Trophoblast cell (in vitro differentiated cells and primary cell): ENCODE measurements at regions not wholly inside any gene's neighbourhood (a gene's known extent, or its start where the extent isn't known, plus 50 kb on each side); places are given as distances from the start of the nearest gene placed in this dataset.
"Not testable (repeated sequence)": the region's sequence is repeated elsewhere in the genome, so short reads cannot be mapped to it uniquely, and the experiment has no call there.

ENCODE experiments used
- DNase-seq, 2 donors: peaks; one replicate each; pipeline ENCODE4 v3.0.0-alpha.2; 2016
- H2AFZ ChIP-seq: 2 replicates; pipeline ENCODE4 v1.6.1; 2013; ENCODE audit warnings: low read length, moderate library complexity, mild to moderate bottlenecking; ENCODE audit not compliant: insufficient read depth, poor library complexity
- H2AK5ac ChIP-seq: 2 replicates; pipeline ENCODE4 v1.6.1; 2013; ENCODE audit warnings: mild to moderate bottlenecking, low read length
- H2BK120ac ChIP-seq: 2 replicates; pipeline ENCODE4 v1.6.1; 2013; ENCODE audit warnings: low read length, mild to moderate bottlenecking, moderate library complexity; ENCODE audit not compliant: insufficient read depth, poor library complexity
- H2BK12ac ChIP-seq: 2 replicates; pipeline ENCODE4 v1.6.1; 2013; ENCODE audit warnings: mild to moderate bottlenecking, low read length, moderate library complexity
- H2BK5ac ChIP-seq: 2 replicates; pipeline ENCODE4 v1.6.1; 2013; ENCODE audit warnings: low read length, low read depth, moderate library complexity, mild to moderate bottlenecking; ENCODE audit not compliant: poor library complexity
- H3K14ac ChIP-seq: 2 replicates; pipeline ENCODE4 v1.6.1; 2013; ENCODE audit warnings: mild to moderate bottlenecking, low read length
- H3K18ac ChIP-seq: 2 replicates; pipeline ENCODE4 v1.6.1; 2013; ENCODE audit warnings: mild to moderate bottlenecking, low read length
- H3K23ac ChIP-seq: 2 replicates; pipeline ENCODE4 v1.6.1; 2013; ENCODE audit warnings: low read length
- H3K27ac ChIP-seq: 2 replicates; pipeline ENCODE4 v1.5.1; 2013; ENCODE audit warnings: low read depth, mild to moderate bottlenecking, inconsistent platforms, low read length, moderate library complexity
- H3K27me3 ChIP-seq: 2 replicates; pipeline ENCODE4 v1.6.1; 2013; ENCODE audit warnings: inconsistent platforms, mild to moderate bottlenecking, low read length, moderate library complexity; ENCODE audit not compliant: insufficient read depth
- H3K36me3 ChIP-seq, 2 experiments: 1 replicate in 1 of 2; 2 replicates in 1 of 2; pipeline ENCODE4 v1.6.1; 2013; ENCODE audit warnings: low read length in 2 of 2, mild to moderate bottlenecking in 2 of 2, moderate library complexity in 1 of 2; ENCODE audit not compliant: insufficient read depth in 2 of 2, control insufficient read depth in 1 of 2
- H3K4ac ChIP-seq: 2 replicates; pipeline ENCODE4 v1.6.1; 2013; ENCODE audit warnings: low read depth, mild to moderate bottlenecking, low read length, moderate library complexity
- H3K4me1 ChIP-seq, 2 experiments: 1 replicate in 1 of 2; 2 replicates in 1 of 2; pipeline ENCODE4 v1.6.1; 2013; ENCODE audit warnings: low read length in 2 of 2, mild to moderate bottlenecking in 2 of 2, moderate library complexity in 1 of 2; ENCODE audit not compliant: insufficient read depth in 2 of 2, control insufficient read depth in 1 of 2
- H3K4me2 ChIP-seq: 2 replicates; pipeline ENCODE4 v1.6.1; 2013; ENCODE audit warnings: inconsistent platforms, mild to moderate bottlenecking, low read length, moderate library complexity
- H3K4me3 ChIP-seq: 2 replicates; pipeline ENCODE4 v1.5.1; 2013; ENCODE audit warnings: mild to moderate bottlenecking, low read depth, low read length, inconsistent platforms
- H3K79me1 ChIP-seq: one replicate; pipeline ENCODE4 v1.6.1; 2013; ENCODE audit warnings: low read length
- H3K79me2 ChIP-seq: 2 replicates; pipeline ENCODE4 v1.6.1; 2013; ENCODE audit warnings: low read length, mild to moderate bottlenecking; ENCODE audit not compliant: control insufficient read depth, insufficient read depth, poor library complexity
- H3K9ac ChIP-seq: 2 replicates; pipeline ENCODE4 v1.6.1; 2013; ENCODE audit warnings: mild to moderate bottlenecking, low read length
- H3K9me3 ChIP-seq: 2 replicates; pipeline ENCODE4 v1.6.1; 2013; ENCODE audit warnings: low read depth, mild to moderate bottlenecking, control low read depth, inconsistent platforms, low read length; ENCODE audit not compliant: insufficient read depth
- H4K12ac ChIP-seq: 2 replicates; pipeline ENCODE4 v1.6.1; 2013; ENCODE audit warnings: low read depth, mild to moderate bottlenecking, low read length, moderate library complexity
- H4K8ac ChIP-seq: 2 replicates; pipeline ENCODE4 v1.6.1; 2013; ENCODE audit warnings: low read depth, mild to moderate bottlenecking, low read length, moderate library complexity
- H4K91ac ChIP-seq: one replicate; pipeline ENCODE4 v1.6.1; 2013; ENCODE audit warnings: low read depth, mild to moderate bottlenecking, low read length, moderate library complexity
- WGBS: extraction: QIAGEN DNeasy Blood & Tissue Kit; methylation state at CpG from one replicate; pipeline ENCODE4 v1.1.7; 2013; ENCODE audit warnings: missing lambda C conversion rate; ENCODE audit not compliant: insufficient read length, insufficient coverage; ENCODE audit errors: extremely low coverage; 5-methylcytosine and 5-hydroxymethylcytosine counted together

DNA sequence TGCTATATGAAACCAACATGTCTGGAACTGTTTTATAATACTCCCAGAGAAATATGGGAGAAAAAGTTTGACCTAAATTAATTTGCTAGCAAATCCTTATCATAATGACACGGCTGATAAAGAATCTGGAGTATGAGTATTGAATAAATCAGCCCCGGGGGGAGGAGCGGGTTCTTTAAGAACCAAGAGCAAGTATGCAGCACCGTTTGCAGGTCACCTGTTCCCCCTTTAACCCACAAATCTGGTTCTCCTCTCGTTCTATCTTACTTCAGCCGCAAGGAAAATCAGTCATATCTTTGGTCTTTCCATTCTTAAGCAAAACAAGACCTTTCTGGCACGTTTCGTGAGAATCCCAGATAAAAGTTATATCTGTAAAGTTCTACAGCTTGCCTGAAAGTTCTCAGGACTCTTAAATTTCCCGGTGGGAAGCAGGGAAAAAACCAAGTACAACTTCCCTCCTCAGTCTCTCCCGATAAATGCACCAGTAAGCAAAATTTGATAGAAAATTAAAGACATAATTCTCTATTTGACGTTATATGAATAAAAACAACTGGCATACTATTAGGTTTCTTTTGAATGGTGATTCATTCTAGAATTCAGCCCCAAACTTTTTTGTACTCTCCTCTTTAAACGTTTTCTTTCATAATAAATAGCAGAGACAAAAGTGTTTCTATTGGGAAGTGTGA is 348.6 kb downstream of the ZBBX start:
- Histone ChIP-seq H3K4me1 (no peaks in the 10 kb centered on the region), H3K18ac (no peak overlapping the region), H3K4ac (no peak overlapping the region), H2BK5ac (no peak overlapping the region), H4K91ac (no peak overlapping the region), H3K9ac (no peak overlapping the region), H3K4me2 (no peak overlapping the region), H4K12ac (no peak overlapping the region), H3K27me3 (no peaks in the 10 kb centered on the region), H3K36me3 (no peaks in the 10 kb centered on the region), H3K14ac (no peak overlapping the region), H3K79me1 (no peaks in the 10 kb centered on the region), H3K4me3 (no peak overlapping the region), H3K27ac (no peak overlapping the region), H3K79me2 (no peaks in the 10 kb centered on the region), H3K23ac (no peak overlapping the region), H3K9me3 (no peaks in the 10 kb centered on the region), H2AK5ac (no peak overlapping the region), H2AFZ (no peak overlapping the region), H2BK12ac (no peak overlapping the region), H2BK120ac (no peak overlapping the region), H4K8ac (no peak overlapping the region)
- no CpG with 5 or more reads among the region's 12 CpGs for WGBS
- peak; percentile 0 to 4 for DNase-seq

DNA sequence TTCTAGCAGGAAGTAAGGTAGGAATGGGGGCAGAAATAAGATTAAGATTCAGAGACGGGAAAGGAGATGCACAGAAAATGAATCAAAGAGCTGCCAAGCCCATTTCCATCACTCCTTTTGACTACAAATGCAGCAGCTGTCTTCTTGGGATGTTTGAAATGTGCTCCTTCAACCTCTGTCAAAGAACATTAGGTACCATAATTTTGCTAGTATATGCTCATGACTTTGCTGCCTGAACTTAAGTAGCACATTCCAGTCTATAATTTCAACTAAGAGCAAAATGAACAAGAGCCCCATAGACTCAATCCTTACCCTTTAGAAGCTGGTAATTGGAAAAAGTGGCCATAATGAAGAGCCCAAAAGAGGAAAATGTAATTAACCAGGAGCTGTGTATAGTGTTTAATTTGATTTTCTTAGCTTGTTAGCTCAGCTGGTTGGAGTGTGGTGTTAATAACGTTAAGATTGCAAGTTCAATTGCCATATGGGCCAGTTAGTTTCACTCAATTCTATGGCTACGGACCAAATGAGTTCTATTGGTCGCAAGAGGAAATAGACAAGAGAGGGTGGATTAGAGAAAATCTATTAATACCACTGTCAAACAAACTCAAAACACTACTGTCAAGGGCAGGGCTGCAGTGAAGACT is 349.9 kb downstream of the ZBBX start:
- H4K8ac ChIP-seq = no peak overlapping the region
- DNase-seq = no peak
- H2BK5ac ChIP-seq = no peak overlapping the region
- H3K23ac ChIP-seq = no peak overlapping the region
- H3K27ac ChIP-seq = no peak overlapping the region
- no CpG with 5 or more reads among the region's 4 CpGs for WGBS
- H3K9me3 ChIP-seq = no peaks in the 10 kb centered on the region
- H3K27me3 ChIP-seq = no peaks in the 10 kb centered on the region
- H3K79me1 ChIP-seq = no peaks in the 10 kb centered on the region
- H3K4me2 ChIP-seq = no peak overlapping the region
- no peak overlapping the region for H3K4ac ChIP-seq
- no peak overlapping the region for H3K9ac ChIP-seq
- no peak overlapping the region for H3K18ac ChIP-seq
- H2BK12ac ChIP-seq = no peak overlapping the region
- H3K4me1 ChIP-seq = no peaks in the 10 kb centered on the region
- no peak overlapping the region for H2BK120ac ChIP-seq
- H4K91ac ChIP-seq = no peak overlapping the region
- no peak overlapping the region for H4K12ac ChIP-seq
- no peaks in the 10 kb centered on the region for H3K79me2 ChIP-seq
- no peak overlapping the region for H2AFZ ChIP-seq
- no peak overlapping the region for H3K4me3 ChIP-seq
- no peak overlapping the region for H3K14ac ChIP-seq
- H3K36me3 ChIP-seq = no peaks in the 10 kb centered on the region
- no peak overlapping the region for H2AK5ac ChIP-seq

- not testable (repeated sequence) for H3K27me3 ChIP-seq, H2BK5ac ChIP-seq, H3K4me1 ChIP-seq, H2BK120ac ChIP-seq, H3K36me3 ChIP-seq, H3K23ac ChIP-seq, H4K8ac ChIP-seq, H3K9ac ChIP-seq, H4K12ac ChIP-seq, H3K4me3 ChIP-seq, H3K9me3 ChIP-seq, H3K79me1 ChIP-seq, H3K18ac ChIP-seq, H3K14ac ChIP-seq, H2AFZ ChIP-seq, H4K91ac ChIP-seq, H3K4ac ChIP-seq, H3K79me2 ChIP-seq, H3K4me2 ChIP-seq, H2AK5ac ChIP-seq, H2BK12ac ChIP-seq, H3K27ac ChIP-seq, DNase-seq
- no CpG with 5 or more reads among the region's 2 CpGs for WGBS
These were observed 360.6 kb downstream of the ZBBX start for GRCh38 chr3:167019503-167019902.

DNA sequence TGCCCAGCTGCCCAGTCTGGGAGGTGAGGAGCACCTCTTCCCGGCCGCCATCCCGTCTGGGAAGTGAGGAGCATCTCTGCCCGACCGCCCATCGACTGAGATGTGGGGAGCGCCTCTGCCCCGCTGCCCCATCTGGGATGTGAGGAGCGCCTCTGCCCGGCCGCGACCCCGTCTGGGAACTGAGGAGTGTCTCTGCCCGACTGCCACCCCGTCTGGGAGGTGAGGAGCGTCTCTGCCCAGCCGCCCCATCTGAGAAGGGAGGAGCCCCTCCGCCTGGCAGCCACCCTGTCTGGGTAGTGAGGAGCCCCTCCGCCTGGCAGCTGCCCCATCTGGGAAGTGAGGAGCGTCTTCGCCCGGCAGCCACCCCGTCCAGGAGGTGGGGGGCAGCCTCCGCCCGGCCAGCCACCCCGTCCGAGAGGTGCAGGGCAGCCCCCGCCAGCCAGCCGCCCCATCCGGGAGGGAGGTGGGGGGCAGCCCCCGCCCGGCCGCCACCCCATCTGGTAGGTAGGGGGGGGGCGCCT is 361.4 kb downstream of the ZBBX start:
- not testable (repeated sequence) for H3K4me1 ChIP-seq, H3K27ac ChIP-seq, H3K23ac ChIP-seq, H3K36me3 ChIP-seq, H4K8ac ChIP-seq, H2BK12ac ChIP-seq, H2BK5ac ChIP-seq, H2AK5ac ChIP-seq, H3K79me2 ChIP-seq, H3K4me2 ChIP-seq, H3K9ac ChIP-seq, DNase-seq, H3K4ac ChIP-seq, H2BK120ac ChIP-seq, H3K79me1 ChIP-seq, H3K9me3 ChIP-seq, H3K18ac ChIP-seq, H4K91ac ChIP-seq, H3K4me3 ChIP-seq, H2AFZ ChIP-seq, H4K12ac ChIP-seq, H3K14ac ChIP-seq, H3K27me3 ChIP-seq
- WGBS = no CpG with 5 or more reads among the region's 34 CpGs
